CD4-positive, alpha-beta memory T cell (primary cell): ENCODE measurements at regions not wholly inside any gene's neighbourhood (a gene's known extent, or its start where the extent isn't known, plus 50 kb on each side); places are given as distances from the start of the nearest gene placed in this dataset.

Experiments
- CTCF ChIA-PET: fragments of 350-600 bp; sonication (Branson Sonifier 250); formaldehyde crosslinking; loops from one replicate; lab custom pipeline; 2021; ENCODE audit warnings: inconsistent platforms; ENCODE audit not compliant: partially characterized antibody; lab: Charles Lee
- POLR2A ChIA-PET: fragments of 350-600 bp; sonication (Branson Sonifier 250); formaldehyde crosslinking; loops from one replicate; lab custom pipeline; 2021; ENCODE audit not compliant: partially characterized antibody; lab: Charles Lee
- DNase-seq, 5 donors: peaks; one replicate each; pipeline versions ENCODE4 v3.0.0 to v3.0.0-alpha.2; 2020 to 2022; ENCODE audit warnings: mixed read lengths in 1 of 5
- H3K27ac ChIP-seq: one replicate; pipeline ENCODE4 v1.7.0; 2013; ENCODE audit warnings: low read depth, low read length
- H3K27me3 ChIP-seq: 2 replicates; pipeline ENCODE4 v1.7.0; 2013; ENCODE audit warnings: mild to moderate bottlenecking, low read length, moderate library complexity; ENCODE audit not compliant: insufficient read depth
- H3K36me3 ChIP-seq: 2 replicates; pipeline ENCODE4 v1.7.0; 2013; ENCODE audit warnings: mild to moderate bottlenecking, low read length, moderate library complexity; ENCODE audit not compliant: insufficient read depth
- H3K4me1 ChIP-seq: 2 replicates; pipeline ENCODE4 v1.7.0; 2013; ENCODE audit warnings: mild to moderate bottlenecking, low read length, moderate library complexity; ENCODE audit not compliant: insufficient read depth
- H3K4me3 ChIP-seq, 2 donors: one replicate each; pipeline ENCODE4 v1.7.0; 2013; ENCODE audit warnings: low read length in 2 of 2, mild to moderate bottlenecking in 1 of 2
- H3K9me3 ChIP-seq, 2 donors: one replicate each; pipeline ENCODE4 v1.7.0; 2013; ENCODE audit warnings: low read length in 2 of 2, control low read depth in 1 of 2; ENCODE audit not compliant: control insufficient read depth in 1 of 2
- H3K27ac Mint-ChIP-seq, 7 donors: one replicate each; pipeline ENCODE4 v1.8.0; 2020 to 2021; ENCODE audit warnings: mixed read lengths in 7 of 7, mild to moderate bottlenecking in 6 of 7, inconsistent platforms in 3 of 7, moderate library complexity in 3 of 7
- H3K27me3 Mint-ChIP-seq, 2 donors: one replicate each; pipeline ENCODE4 v1.8.0; 2020 to 2021; ENCODE audit warnings: mixed read lengths in 2 of 2
- H3K36me3 Mint-ChIP-seq, 2 donors: one replicate each; pipeline ENCODE4 v1.8.0; 2020 to 2021; ENCODE audit warnings: mixed read lengths in 2 of 2, inconsistent platforms in 1 of 2, mild to moderate bottlenecking in 1 of 2
- H3K4me1 Mint-ChIP-seq, 4 donors: one replicate each; pipeline ENCODE4 v1.8.0; 2020 to 2021; ENCODE audit warnings: mixed read lengths in 4 of 4, mild to moderate bottlenecking in 1 of 4
- H3K4me3 Mint-ChIP-seq, 8 donors: one replicate each; pipeline ENCODE4 v1.8.0; 2020 to 2021; ENCODE audit warnings: mixed read lengths in 8 of 8, mild to moderate bottlenecking in 7 of 8, moderate library complexity in 6 of 8, inconsistent platforms in 3 of 8
- H3K9me3 Mint-ChIP-seq, 8 donors: one replicate each; pipeline ENCODE4 v1.8.0; 2020 to 2021; ENCODE audit warnings: mixed read lengths in 8 of 8, mild to moderate bottlenecking in 5 of 8, inconsistent platforms in 3 of 8, moderate library complexity in 1 of 8
- intact Hi-C: fragments of 100-400 bp; cut with micrococcal nuclease; formaldehyde crosslinking; loops from one replicate; pipeline ENCODE4 v1.15.1; 2023

DNA sequence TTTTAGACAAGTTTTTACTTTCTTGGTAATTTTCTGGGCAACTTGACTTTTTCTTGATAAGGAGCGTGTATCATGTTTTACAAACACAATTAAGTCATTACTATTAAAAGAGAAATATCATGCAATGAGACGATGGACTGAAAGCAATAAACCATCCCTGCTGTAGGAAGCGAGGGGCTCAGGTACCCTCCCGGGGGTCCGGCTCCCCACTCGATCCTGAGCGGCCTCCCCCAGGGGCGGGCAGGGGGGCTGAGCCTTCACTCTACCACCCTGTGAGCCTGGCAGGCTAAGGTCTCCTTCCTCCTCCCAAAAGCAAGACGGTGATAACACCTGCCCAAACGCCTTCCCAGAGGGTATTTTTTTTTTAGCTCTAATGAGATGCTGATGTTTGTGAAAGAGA lies 51.8 kb upstream of the ADGRA1 start:
- Mint-ChIP-seq H3K4me3 (no peak overlapping the region), H3K4me1 (no peaks in the 10 kb centered on the region), H3K27ac (no peak overlapping the region), H3K9me3 (no peaks in the 10 kb centered on the region), H3K27me3 (peaks cover 0 to 7% of the 10 kb centered on the region in 2 donors), H3K36me3 (no peaks in the 10 kb centered on the region)
- Histone ChIP-seq H3K4me1 (no peaks in the 10 kb centered on the region), H3K4me3 (no peak overlapping the region), H3K27ac (no peak overlapping the region), H3K9me3 (no peaks in the 10 kb centered on the region), H3K27me3 (no peaks in the 10 kb centered on the region), H3K36me3 (no peaks in the 10 kb centered on the region)
- POLR2A ChIA-PET: no interaction called here
- intact Hi-C loops: no loop called here
- CTCF ChIA-PET: no interaction called here
- no peak for DNase-seq

DNA sequence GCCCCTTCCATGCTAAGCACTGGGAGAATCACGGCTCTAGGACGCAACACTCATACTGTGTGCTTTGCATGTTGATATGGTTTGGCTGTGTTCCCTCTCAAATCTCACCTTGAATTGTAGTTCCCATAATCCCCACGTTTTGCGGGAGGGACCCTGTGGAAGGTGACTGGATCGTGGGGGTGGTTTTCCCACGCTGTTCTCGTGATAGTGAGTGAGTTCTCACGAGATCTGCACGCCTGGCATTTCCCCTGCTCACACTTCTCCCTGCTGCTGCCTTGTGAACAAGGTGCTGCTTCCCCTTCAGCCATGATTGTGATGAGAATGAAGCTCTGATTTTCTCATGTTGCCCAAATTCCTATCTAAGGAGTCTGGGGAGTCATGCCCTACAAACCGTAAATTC lies 53.0 kb upstream of the ADGRA1 start:
- peaks cover 1 to 7% of the 10 kb centered on the region in 2 donors for H3K27me3 Mint-ChIP-seq
- CTCF ChIA-PET: no interaction called here
- no peak overlapping the region for H3K4me3 ChIP-seq

DNA sequence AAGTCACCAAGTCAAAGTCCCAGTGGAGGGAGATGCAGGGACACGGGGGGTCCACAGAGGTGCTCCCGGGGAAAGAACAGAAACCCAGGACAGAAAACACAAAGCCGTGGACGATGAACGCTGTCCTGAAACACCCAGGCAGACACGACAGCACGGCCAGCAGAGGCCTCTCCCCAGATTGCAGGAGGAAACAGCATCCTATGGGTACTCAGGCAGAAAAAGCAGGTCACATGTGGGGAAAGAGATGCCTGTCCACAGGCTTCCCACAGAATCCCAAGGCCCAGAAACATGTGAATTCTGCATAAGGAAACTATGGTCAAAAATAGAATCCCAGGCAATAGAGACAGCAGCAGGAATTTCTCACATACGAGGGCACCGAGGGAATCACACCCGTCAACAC lies 53.6 kb upstream of the ADGRA1 start:
- Mint-ChIP-seq H3K4me3 (no peak overlapping the region), H3K9me3 (no peaks in the 10 kb centered on the region), H3K27ac (no peak overlapping the region), H3K4me1 (no peaks in the 10 kb centered on the region), H3K27me3 (peaks cover 1 to 7% of the 10 kb centered on the region in 2 donors), H3K36me3 (no peaks in the 10 kb centered on the region)
- DNase-seq: no peak
- intact Hi-C loops: no loop called here
- Histone ChIP-seq H3K4me3 (no peak overlapping the region), H3K27ac (no peak overlapping the region), H3K9me3 (no peaks in the 10 kb centered on the region), H3K4me1 (no peaks in the 10 kb centered on the region), H3K36me3 (no peaks in the 10 kb centered on the region), H3K27me3 (no peaks in the 10 kb centered on the region)
- POLR2A ChIA-PET: no interaction called here
- CTCF ChIA-PET: no interaction called here

More for the DNA sequence above, 53.0 kb upstream of the ADGRA1 start:
- Mint-ChIP-seq H3K27ac (no peak overlapping the region), H3K4me1 (no peaks in the 10 kb centered on the region), H3K4me3 (no peak overlapping the region), H3K36me3 (no peaks in the 10 kb centered on the region), H3K9me3 (no peaks in the 10 kb centered on the region)
- no peaks in the 10 kb centered on the region for H3K9me3 ChIP-seq
- POLR2A ChIA-PET: no interaction called here
- DNase-seq: no peak
- intact Hi-C loops: no loop called here
- no peaks in the 10 kb centered on the region for H3K4me1 ChIP-seq
- no peak overlapping the region for H3K27ac ChIP-seq
- no peaks in the 10 kb centered on the region for H3K27me3 ChIP-seq
- H3K36me3 ChIP-seq: no peaks in the 10 kb centered on the region

DNA sequence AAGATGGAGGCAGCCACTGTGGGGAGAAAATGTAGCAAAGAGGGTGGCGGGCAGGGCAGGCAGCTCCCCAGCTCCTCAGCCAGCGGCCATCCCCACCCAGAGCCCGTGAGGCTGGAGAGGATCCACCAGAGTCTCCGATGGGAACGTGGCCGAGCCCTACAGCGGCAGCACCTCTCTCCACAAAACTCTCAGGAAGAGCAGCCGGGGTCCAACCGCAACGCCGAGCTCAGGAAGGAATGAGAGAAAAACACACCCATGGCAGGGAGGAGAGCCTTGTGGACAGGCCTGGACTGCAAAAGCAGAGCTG lies 54.0 kb upstream of the ADGRA1 start:
- POLR2A ChIA-PET: no interaction called here

DNA sequence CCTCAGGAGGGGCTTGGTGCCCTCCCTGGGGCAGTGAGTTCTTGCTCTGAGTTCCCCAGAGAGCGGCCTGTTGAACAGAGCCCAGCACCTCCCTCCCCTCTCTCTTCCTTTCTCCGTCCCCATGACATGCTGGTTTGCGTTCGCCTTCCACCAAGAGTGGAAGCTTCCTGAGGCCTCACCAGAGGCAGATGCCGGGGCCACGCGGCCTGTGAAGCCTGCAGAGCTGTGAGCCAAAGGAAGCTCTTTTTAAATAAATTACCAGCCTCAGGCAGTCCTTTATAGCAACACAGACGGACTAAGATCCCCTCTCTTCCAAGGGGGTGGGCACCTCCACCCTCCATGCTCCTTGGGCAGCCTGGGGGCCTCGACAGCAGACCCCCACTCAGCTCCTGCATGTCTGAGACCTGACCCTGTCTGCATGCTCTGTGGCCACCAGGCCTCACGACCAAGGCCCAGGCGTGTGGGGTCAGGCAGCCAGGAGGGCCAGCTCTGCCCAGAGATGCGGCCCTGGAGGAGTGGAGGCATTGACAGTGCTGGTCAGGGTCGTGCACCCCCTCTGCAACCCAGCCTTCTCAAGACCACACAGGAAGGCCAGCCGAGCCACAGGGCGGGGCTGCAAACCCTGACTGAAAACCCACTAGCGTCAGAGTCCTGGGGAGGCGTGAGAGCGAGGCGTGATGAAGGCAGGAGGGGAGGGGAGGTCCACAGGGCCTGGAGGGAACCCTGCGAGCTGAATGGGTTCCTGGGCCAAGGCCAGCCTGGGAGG lies 54.6 kb upstream of the ADGRA1 start:
- Mint-ChIP-seq H3K4me1 (no peaks in the 10 kb centered on the region), H3K36me3 (no peaks in the 10 kb centered on the region), H3K4me3 (no peak overlapping the region), H3K9me3 (no peaks in the 10 kb centered on the region), H3K27me3 (peaks cover 1 to 3% of the 10 kb centered on the region in 2 donors), H3K27ac (no peak overlapping the region)
- no peak for DNase-seq
- no peaks in the 10 kb centered on the region for H3K4me1 ChIP-seq
- ChIA-PET CTCF (no interaction called here), POLR2A (no interaction called here)
- no peaks in the 10 kb centered on the region for H3K9me3 ChIP-seq
- no peaks in the 10 kb centered on the region for H3K36me3 ChIP-seq
- intact Hi-C loops: no loop called here
- H3K4me3 ChIP-seq: no peak overlapping the region
- H3K27ac ChIP-seq: no peak overlapping the region
- H3K27me3 ChIP-seq: no peaks in the 10 kb centered on the region

More for the DNA sequence above, 54.0 kb upstream of the ADGRA1 start:
- no peaks in the 10 kb centered on the region for H3K4me1 Mint-ChIP-seq
- H3K9me3 Mint-ChIP-seq: no peaks in the 10 kb centered on the region
- peaks cover 1 to 6% of the 10 kb centered on the region in 2 donors for H3K27me3 Mint-ChIP-seq
- H3K36me3 Mint-ChIP-seq: no peaks in the 10 kb centered on the region
- no peaks in the 10 kb centered on the region for H3K4me1 ChIP-seq
- no peak for DNase-seq
- no peak overlapping the region for H3K27ac Mint-ChIP-seq
- no peaks in the 10 kb centered on the region for H3K27me3 ChIP-seq
- H3K4me3 Mint-ChIP-seq: no peak overlapping the region
- intact Hi-C loops: no loop called here
- H3K9me3 ChIP-seq: no peaks in the 10 kb centered on the region
- H3K27ac ChIP-seq: no peak overlapping the region
- CTCF ChIA-PET: no interaction called here
- H3K36me3 ChIP-seq: no peaks in the 10 kb centered on the region
- no peak overlapping the region for H3K4me3 ChIP-seq

DNA sequence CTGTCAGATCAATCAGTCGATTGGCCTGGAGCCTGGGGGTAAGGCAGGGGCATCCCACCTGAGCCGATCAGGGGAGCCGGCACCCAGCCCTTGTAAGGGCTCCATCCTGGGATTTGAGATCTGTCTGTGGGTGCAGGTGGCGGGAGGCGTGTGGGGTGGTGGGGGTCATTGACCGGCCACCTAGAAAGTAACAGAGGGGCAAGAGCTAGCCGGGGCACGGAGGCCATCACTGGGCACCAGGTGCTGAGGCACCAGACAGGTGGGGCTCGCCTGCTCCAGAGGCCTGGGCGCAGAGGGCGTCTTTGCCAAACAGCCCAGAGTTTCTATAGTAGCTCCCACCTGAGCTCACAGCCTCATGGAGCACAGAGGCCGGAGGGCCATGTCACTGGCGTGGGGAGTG lies 55.5 kb upstream of the ADGRA1 start:
- Mint-ChIP-seq H3K27ac (no peak overlapping the region), H3K9me3 (no peaks in the 10 kb centered on the region)
- POLR2A ChIA-PET: no interaction called here

DNA sequence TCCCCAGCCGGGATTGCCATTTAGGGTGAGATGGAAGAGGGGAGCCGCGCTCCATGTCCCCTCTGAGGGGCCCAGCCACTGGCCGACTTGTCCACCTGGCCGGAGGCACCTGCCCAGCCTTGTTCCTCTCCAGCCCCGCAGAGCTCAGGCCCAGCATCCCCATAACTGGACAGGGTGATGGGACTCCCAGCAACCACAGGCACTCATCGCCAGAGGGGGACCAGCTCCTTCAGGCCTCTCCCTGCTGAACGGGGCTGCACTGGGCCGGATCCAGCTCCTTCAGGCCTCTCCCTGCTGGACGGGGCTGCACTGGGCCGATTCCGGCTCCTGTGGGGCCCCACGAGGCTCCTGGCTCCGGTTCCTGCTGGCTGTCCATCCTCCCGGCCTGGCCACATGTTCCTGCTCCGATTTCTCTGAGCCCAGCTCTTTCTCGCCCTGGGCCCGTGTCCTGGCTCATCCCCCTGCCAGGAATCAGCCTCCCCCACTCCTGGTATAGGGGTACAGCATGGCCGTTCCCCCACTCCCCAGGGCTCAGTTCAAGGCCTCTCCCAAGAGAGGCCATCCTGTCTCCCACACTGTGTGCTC lies 56.1 kb upstream of the ADGRA1 start:
- CTCF ChIA-PET: no interaction called here

More for the DNA sequence above, 55.5 kb upstream of the ADGRA1 start:
- no peaks in the 10 kb centered on the region for H3K27me3 ChIP-seq
- Mint-ChIP-seq H3K4me3 (no peak overlapping the region), H3K4me1 (no peaks in the 10 kb centered on the region), H3K36me3 (no peaks in the 10 kb centered on the region), H3K27me3 (peaks cover 3 to 4% of the 10 kb centered on the region in 2 donors)
- H3K4me3 ChIP-seq: no peak overlapping the region
- no peaks in the 10 kb centered on the region for H3K9me3 ChIP-seq
- intact Hi-C loops: no loop called here
- no peaks in the 10 kb centered on the region for H3K36me3 ChIP-seq
- no peaks in the 10 kb centered on the region for H3K4me1 ChIP-seq
- CTCF ChIA-PET: no interaction called here
- no peak for DNase-seq
- H3K27ac ChIP-seq: no peak overlapping the region

More for the DNA sequence above, 56.1 kb upstream of the ADGRA1 start:
- H3K4me1 ChIP-seq: no peaks in the 10 kb centered on the region
- no peak overlapping the region for H3K27ac ChIP-seq
- no peak for DNase-seq
- H3K9me3 ChIP-seq: no peaks in the 10 kb centered on the region
- H3K27ac Mint-ChIP-seq: peak overlapping the region in 1 of 7 donors; percentile 35
- no peaks in the 10 kb centered on the region for H3K36me3 ChIP-seq
- no peak overlapping the region for H3K4me3 Mint-ChIP-seq
- H3K27me3 ChIP-seq: no peaks in the 10 kb centered on the region
- no peaks in the 10 kb centered on the region for H3K36me3 Mint-ChIP-seq
- H3K4me1 Mint-ChIP-seq: no peaks in the 10 kb centered on the region
- H3K27me3 Mint-ChIP-seq: peaks cover 3 to 4% of the 10 kb centered on the region in 2 donors
- POLR2A ChIA-PET: no interaction called here
- H3K4me3 ChIP-seq: no peak overlapping the region
- H3K9me3 Mint-ChIP-seq: no peaks in the 10 kb centered on the region
- intact Hi-C loops: no loop called here
